ENCODE measurements at regions not wholly inside any gene's neighbourhood (a gene's known extent, or its start where the extent isn't known, plus 50 kb on each side); places are given as distances from the start of the nearest gene placed in this dataset.

DNA sequence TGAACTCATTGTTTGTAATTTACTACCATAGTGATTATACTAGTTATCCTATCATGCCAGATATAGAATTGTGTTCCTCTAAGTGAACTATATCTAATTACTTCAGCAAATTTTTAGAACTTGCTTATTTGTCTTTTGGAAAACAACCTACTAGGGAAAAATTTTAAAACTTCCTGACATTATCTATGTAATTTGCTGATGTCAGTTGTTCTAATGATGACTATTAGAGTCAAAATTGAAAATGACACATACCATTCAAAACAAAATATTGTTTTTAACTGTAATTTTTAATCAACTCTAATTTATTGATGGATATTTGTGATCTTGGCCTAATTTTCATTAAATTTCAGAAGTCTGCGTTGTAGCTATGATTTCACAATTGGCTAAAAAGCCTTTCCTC is 106.7 kb upstream of the ROBO2 start:
- no peak for DNase-seq (ENCODE audit: low read depth in 4 of 4, low spot score in 3 of 4)

DNA sequence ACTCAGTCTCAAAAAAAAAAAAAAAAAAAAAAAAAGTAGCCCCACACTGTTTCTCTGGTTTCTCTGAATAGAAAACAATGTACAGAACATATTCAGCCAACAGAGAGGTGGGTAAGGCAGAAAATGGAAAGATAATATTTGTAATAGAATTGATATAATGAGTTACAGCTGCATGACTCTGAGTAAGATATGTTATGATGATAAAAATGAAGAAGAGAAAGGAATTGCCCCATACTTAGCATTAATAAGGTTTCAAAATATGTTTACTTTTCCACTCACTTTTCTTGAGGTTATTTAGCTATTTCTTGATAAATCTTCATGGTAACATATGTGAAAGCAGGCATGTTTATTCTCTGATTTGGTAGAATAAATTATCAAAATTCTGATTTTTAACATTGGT is 100.9 kb upstream of the ROBO2 start:
- DNase-seq (ENCODE audit: low read depth in 4 of 4, low spot score in 3 of 4), result no peak

DNA sequence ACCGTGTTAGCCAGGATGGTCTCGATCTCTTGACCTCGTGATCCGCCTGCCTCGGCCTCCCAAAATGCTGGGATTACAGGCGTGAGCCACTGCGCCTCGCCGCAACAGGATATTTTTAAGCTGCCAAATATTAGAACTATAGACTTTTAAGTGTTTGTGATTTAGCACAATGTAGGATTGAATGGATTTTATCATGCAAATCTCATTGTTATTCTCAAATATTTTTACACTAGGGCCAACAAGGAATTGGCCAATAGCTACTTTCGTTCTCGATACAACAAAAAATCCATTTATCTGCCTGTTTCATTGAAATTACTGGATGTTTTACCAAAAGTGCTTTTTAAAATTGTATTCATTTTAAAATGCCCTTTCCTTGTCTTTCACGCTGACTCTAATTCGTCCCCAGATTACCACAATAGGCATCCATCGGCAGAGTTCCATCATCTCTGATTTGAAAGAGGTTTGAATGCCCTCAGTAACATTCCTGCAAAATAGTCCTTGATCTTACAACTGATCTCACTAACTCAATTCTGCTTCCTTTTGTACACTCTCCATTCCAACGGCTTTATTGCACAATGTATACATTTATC is 99.6 kb upstream of the ROBO2 start:
- no peak for DNase-seq (ENCODE audit: low read depth in 4 of 4, low spot score in 3 of 4)

DNA sequence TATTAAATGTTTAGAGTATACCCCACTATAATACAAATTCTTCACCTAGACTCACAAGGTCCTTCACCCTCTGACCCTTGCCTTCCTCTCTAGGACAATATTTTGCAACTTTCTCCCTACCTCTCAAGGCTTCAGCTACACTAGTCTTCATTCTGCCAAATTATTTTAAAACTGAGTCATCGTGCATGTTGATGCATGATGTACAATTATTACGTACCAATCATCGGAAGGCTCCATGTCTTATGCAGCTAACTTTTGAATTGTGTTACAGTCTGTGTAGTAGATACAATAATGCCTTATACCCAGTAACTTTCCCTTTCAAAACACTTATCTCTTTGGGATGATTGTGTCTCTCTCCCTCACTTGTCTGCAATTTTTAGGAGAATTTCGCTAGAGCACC is 98.5 kb upstream of the ROBO2 start:
- no peak for DNase-seq (ENCODE audit: low read depth in 4 of 4, low spot score in 3 of 4)

DNA sequence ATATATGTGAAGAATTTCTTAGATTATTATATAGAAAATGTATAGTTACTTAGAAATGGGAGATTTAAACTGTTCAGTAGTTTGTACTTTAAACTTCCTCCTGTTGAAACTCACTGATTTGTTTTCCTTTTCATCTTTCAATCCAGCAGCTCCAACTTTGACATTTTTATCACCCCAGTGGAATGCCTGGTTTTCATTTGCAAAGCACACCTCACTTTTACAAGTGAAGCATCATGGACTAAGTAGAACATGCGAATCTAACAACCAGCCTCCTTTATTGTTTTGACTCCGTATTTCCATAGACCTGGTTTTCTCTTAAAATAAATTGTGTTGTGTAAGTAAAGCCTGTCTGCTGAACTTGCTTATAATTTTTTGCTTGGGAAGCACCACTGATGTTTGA is 97.8 kb upstream of the ROBO2 start:
- no peak for DNase-seq (ENCODE audit: low read depth in 4 of 4, low spot score in 3 of 4)

DNA sequence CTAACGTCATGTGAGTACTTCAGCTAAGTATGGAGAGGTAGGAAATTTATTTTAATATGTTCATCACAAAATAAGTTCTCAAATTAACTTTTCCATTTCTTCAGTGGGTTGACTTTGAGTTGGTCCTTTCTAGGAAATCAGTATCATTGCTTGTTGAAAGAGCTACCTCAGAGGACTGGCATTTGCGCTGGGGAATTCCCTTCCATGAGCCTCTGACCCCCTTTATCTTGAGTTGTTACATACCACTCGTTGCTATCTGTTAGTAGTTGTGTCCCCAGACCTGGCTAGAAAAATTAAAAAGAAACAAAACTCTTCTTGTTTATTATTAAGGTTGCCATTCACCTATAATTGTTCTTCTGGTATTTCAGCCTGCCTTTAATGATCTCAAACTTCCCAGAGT is 96.8 kb upstream of the ROBO2 start:
- no peak for DNase-seq (ENCODE audit: low read depth in 4 of 4, low spot score in 3 of 4)

DNA sequence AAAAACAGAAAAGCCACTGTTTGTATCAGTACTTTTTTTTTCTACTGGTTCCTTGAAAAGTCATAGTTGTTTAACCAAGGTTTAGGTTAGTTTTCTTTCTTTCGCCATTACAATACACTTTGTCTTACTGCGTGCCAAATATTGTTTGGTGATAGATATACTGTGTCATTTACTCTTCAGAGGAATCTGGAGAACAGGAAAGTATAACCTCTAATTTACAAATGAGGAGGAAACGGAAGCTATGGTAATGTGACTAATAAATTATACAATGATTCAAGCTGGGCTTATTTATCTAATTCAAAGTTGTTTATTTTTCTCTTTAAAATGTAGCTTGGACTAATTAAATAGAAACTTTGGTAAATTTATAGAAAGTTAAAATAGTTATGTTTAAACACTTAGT is 96.2 kb upstream of the ROBO2 start:
- DNase-seq (ENCODE audit: low read depth in 4 of 4, low spot score in 3 of 4), result no peak

DNA sequence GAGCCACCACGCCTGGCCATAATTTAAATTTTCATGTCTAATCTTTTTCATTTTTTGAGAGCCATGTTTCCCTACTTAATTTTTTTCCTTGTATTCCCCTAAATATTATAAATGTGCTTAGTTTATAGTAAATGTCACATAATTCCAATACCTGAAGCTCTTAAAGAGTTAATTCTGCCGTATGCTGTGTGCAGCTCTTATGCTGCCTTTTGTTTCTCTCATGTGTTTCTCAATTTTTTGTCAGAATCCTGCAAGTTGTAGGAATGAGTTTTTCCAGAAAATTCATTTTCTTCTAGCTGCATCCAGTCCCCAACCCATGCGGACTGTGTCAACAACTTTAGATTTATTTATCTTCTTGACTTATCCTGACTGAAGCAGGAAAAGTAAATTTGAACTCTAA is 90.9 kb upstream of the ROBO2 start:
- DNase-seq (ENCODE audit: low read depth in 4 of 4, low spot score in 3 of 4), result no peak

DNA sequence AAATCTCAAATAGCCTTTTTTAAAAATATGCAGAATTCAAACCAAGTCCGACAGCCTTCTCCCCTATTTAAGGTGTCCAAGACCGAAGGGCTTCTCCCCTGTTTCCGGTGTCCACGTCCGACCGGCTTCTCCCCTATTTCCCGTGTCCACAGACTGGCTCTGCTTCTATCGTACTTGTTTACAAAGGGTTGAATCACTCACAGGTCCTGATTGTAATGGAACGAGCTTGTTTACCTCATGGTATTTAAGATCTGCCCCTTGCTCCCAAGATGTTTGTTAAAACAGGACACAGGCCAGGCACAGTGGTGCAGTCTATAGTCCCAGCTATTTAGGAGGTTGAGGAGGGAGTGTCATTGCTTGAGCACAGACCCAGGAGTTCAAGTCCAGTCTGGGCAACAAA is 90.4 kb upstream of the ROBO2 start:
- no peak for DNase-seq (ENCODE audit: low read depth in 4 of 4, low spot score in 3 of 4)

DNA sequence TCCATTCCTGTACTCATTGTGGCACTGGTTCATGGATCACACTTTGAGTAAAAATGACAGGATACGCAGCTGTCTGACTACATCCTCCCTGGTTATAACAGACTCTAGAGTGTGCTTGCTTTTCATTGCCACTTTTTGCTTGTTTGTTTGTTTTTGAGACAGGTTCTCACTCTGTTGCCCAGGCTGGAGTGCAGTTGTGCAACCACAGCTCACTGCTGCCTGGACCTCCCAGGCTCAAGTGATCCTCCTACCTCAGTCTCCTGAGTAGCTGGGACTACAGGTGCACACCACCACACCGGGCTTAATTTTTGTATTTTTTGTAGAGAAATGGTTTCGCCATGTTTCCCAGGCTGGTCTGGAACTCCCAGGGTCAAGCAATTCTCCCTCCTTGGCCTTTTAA is 89.3 kb upstream of the ROBO2 start:
- no peak for DNase-seq (ENCODE audit: low read depth in 4 of 4, low spot score in 3 of 4)

DNA sequence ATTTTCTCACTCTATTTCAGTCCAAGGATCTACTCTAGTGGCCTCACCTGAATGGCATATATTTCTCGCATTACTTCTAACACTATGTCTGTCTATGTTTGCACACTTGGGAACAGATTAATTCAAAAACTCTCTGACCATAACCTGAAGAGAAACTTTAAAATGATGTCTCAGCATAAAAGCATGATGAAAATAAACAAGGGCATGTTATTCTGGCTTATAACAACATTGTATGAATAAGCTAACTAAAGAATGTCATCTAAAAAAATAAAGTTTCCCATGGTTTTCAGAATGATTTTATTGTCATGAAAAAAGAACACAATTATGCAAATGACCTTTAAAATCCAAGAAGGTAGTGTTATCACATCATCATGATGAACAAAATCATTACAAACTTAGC is 85.5 kb upstream of the ROBO2 start:
- DNase-seq (ENCODE audit: low read depth in 4 of 4, low spot score in 3 of 4), result no peak

DNA sequence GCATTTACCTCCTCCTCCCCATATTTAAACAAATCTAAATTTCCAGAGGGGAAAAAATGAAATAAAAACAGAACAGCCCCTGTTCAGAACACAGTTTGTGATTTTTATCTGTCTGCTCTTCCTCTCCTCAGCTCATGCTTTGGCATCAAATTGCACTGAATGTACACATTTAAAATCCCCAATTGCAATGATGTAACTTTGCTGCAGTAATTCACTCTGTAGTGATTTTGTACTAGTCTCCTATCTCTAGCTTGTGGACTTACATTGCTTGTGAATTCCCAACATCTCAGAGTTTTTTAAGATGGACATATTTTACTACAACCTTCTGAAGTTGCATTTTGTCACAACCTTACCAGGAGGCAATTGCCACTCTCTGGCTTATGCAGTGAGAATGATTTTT is 81.6 kb upstream of the ROBO2 start:
- DNase-seq (ENCODE audit: low read depth in 4 of 4, low spot score in 3 of 4), result no peak

DNA sequence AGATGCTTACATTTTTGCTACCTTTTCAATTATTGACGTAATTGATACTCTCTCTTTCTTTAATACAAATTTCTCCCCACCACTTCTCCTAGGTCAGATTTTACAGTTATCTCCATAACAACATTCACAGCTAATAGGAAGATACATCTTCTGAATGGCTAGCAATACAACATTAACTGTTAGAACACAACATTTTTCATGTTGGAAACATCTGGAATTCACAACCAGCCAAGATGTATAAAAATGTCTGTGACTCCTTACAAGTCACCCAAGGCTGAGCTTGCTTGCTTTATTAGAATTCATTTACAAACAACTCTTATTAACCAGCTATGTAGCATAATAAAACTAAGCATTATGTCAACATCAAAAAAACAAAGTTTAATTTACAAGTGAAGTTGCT is 81.0 kb upstream of the ROBO2 start:
- DNase-seq (ENCODE audit: low read depth in 4 of 4, low spot score in 3 of 4), result no peak

DNA sequence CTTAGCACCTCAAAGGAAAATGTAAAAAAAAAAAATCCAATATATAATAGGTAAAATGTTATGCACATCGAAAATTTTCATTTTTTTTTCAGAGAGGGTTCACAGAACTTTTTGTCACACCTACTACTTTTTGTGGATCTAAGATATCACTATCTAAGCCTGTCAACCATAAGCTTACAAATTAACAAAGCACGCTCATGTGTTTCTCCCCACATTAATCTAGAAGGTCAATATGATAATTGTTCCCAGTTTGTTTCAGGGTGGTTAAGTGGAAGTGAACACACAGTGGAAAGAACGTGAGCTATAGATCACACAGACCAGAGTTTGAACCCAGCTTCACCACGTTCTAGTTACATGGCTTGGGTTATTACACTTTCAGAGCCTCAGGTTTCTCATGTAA is 78.6 kb upstream of the ROBO2 start:
- DNase-seq (ENCODE audit: low read depth in 4 of 4, low spot score in 3 of 4), result no peak

DNA sequence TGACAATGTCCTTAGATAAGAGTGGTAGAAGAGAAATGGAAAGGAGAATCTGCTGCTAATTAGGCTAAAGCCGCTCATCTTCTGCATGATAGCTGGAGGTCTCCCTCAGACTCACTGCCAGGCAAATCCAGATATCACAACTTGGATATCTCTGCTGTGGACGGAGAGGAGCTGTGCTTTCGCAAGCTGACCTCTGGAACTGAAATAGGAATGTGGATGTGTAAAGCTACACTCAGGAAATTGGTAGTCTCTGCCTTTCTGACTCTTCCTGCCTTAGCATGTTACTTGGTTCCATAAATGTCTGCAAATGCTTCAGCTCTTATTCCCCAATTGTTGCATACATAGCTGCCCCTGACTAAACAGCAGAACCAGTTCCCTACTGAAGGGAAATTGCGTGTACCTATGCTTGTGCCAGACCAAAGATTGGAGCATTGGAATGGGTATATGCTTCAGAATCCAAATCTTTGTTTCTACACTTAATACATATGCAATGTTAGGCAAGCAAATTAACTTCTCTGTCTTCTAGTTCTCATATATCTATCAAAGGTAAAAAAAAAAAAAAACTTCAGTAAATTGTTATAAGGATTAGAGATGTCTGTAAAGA is 74.7 kb upstream of the ROBO2 start:
- no peak for DNase-seq (ENCODE audit: low read depth in 4 of 4, low spot score in 3 of 4)

DNA sequence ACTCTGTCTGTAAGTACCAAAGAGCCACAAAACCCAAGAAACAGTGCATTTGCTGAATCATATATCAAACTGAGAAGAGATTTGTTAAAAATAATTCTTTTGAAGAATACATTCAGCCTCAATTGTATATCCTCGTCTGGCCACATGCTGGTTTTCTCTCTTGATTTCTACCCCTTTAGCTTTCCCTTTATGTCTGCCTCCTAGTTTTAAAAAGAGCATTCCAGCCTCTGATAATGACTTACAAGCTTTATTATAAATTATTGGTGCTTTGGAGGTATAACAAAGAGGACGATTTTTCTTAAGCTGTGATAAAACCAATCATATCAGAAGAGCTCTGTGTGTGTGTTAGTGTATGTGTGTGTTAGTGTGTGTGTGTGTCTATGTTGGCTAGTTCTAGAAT is 70.4 kb upstream of the ROBO2 start:
- DNase-seq (ENCODE audit: low read depth in 4 of 4, low spot score in 3 of 4), result no peak

DNA sequence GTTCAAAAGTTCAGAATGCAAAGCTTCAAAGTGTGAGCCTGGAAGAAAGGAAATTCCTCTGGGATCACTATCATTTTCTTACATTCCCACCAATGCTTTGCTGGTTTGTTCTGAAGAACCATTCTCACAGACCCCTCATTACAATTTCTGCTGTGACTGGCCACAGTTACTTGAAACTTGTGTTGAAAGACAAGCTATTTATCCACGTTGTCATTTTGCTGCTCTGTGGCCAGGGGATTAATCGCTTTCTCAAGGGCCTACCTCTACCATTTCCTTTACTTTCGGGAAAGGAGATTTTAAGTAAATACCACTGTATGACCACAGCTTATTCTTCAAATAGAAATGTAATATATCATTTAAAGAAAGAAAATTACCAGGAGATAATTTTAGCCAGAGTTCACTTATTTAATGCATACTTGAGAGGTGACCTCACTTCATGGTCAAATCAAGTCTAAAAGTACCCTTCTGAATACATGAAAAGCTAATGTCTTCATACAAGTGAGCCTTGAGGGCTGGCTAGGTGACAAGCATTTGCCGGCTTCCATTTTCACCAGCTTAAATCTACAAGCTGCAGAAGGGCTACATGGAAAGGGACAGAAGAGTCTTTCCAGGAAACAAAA is 69.8 kb upstream of the ROBO2 start:
- no peak for DNase-seq (ENCODE audit: low read depth in 4 of 4, low spot score in 3 of 4)

DNA sequence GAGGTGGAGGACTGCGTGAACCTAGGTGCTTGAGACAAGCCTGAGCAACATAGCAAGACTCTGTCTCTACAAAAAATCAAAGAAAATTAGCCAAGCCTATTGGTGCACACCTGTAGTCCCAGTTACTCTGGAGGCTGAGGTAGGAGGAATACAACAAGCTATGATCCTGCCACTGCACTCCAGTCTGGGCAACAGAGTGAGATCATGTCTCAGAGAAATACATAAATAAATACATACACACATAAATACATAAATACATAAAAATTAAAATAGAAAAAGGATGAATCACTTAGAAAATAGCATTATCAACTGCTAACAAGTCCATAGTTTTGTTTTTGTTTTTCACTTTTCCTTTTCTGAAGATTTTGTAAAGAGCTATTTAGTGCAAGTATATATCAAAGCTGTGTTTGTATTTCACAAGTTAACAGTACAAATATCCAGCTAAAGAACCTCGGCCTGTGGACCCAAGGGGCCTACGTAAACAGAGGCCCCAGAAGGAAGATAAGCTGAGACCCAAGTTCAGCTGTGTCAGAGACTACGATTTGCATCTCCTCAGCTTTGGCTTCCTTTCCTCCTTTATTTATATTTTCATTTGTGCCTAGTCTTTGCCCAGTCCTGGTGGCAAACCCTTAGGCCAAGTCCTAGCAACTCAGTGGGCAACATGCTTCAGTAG is 67.1 kb upstream of the ROBO2 start:
- DNase-seq (ENCODE audit: low read depth in 4 of 4, low spot score in 3 of 4), result no peak

DNA sequence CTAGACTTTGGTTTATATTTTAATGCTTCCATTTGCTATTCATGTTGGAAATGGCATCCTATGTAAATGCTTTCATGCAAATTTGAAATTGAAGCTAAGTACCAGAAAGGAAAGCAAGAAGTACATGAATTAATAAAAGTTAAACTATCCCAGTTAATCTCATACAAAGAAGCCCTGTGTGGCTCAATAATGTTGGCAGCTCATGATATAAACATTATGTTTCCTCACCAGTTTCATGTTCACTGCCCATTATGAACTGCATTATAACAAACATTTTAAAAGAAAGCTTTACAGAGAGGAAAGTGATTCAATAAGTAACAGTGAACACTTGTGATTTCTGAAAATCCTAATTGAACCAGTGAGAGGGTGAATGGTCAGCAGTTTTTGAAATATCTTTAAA is 62.9 kb upstream of the ROBO2 start:
- no peak for DNase-seq (ENCODE audit: low read depth in 4 of 4, low spot score in 3 of 4)

DNA sequence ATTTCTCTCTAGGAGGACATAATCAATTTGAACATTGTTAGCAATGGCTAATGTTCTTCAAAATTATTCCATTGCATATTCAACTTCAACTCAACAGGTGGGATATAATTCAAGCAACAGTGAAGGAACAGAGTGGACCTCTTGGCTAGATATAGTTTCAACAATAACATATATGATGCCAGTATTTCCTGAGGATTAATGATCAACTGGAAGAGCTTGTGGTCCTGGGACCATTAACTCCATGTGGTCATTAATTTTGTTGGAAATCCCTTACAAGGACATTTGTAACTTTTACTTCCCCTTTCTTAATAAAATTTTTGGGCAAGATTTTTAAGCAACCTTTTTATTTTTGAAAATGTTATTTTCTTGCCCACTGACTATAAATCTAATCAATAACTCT is 54.3 kb upstream of the ROBO2 start:
- DNase-seq (ENCODE audit: low read depth in 4 of 4, low spot score in 3 of 4), result peak in 1 of 4 donors; percentile 21

DNA sequence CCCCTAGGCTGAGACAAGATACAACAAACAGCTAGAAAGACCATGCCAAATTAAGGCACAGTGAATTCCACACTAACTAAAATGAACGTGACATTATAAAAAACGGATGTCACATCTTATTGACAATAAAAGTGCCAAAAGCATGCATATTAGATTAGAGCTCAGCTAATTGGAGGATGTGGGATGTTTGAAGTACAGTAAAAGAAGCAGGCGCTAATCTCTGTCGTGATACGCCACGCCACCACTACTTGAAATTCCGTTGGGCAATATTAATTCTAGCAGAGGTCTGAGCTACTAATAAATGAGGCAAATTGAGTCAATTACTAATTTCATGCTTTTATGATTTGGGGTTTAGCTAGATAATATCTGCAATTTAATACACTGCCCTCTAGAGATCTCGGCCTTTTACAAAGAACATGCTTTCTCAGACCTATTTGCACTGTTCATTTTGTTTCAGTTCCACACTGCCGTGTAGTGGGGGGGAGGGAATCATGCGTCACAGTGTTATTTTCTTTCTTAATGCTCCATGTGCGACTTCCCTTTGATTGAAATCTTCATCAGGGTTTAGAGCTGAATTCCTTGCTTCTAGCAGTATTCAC is 52.9 kb upstream of the ROBO2 start:
- DNase-seq (ENCODE audit: low read depth in 4 of 4, low spot score in 3 of 4), result peak in 1 of 4 donors; percentile 19

Measured in left renal pelvis (tissue), 4 donors.